ENCODE measurements at regions not wholly inside any gene's neighbourhood (a gene's known extent, or its start where the extent isn't known, plus 50 kb on each side); places are given as distances from the start of the nearest gene placed in this dataset.

DNA sequence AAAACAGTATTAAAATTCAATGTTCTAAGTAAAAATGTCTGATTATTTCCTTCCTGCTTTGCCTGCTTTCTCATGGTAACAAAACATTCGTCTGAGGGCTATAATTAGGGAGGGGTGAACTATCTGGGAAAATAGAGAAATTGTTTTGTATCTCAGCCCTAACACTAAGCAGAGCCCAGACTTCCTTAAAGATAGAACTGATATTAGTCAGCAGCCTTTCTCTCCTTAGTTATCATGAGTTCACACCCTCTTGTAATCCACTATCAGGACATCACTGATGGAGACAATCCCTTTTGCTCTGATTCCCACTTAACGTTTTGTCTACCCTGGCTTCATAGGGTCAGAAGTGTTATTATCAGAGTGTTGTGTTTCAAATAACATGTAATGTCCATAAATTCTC is 701.1 kb upstream of the ZEB2 start:
- intact Hi-C loops (cut with DNase I, micrococcal nuclease) = no loop called here
- TF ChIP-seq, protein P1, sequence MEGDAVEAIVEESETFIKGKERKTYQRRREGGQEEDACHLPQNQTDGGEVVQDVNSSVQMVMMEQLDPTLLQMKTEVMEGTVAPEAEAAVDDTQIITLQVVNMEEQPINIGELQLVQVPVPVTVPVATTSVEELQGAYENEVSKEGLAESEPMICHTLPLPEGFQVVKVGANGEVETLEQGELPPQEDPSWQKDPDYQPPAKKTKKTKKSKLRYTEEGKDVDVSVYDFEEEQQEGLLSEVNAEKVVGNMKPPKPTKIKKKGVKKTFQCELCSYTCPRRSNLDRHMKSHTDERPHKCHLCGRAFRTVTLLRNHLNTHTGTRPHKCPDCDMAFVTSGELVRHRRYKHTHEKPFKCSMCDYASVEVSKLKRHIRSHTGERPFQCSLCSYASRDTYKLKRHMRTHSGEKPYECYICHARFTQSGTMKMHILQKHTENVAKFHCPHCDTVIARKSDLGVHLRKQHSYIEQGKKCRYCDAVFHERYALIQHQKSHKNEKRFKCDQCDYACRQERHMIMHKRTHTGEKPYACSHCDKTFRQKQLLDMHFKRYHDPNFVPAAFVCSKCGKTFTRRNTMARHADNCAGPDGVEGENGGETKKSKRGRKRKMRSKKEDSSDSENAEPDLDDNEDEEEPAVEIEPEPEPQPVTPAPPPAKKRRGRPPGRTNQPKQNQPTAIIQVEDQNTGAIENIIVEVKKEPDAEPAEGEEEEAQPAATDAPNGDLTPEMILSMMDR (IDR thresholded peaks at IDR 0.05) = no peak
- H3K36me3 ChIP-seq (ENCODE audit: low read depth) = no peaks in the 10 kb centered on the region
- H3K4me1 ChIP-seq (ENCODE audit: low read depth) = no peaks in the 10 kb centered on the region
- no peaks in the 10 kb centered on the region for H3K9me3 ChIP-seq
- no peak overlapping the region for H3K4me3 ChIP-seq
- ATAC-seq (no peak), DNase-seq (no peak)

DNA sequence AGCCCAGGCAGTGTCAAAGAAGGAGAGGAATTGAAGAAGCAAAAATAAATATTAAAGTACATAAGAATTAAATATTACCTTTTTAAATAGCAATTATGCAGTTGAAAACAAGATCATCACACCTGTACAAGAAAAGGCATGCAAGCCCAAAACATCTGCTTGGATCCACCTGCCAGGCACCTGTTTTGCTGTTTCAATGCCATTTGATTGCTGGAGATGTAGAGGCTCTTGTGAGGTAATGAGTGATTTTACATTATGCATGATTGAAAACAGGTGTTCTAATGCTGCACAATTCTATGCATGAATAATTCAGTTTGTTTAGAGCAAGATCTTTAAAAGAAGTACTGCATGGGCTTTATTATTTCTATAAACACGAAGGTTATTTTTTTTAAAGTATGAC is 700.6 kb upstream of the ZEB2 start:
- Histone ChIP-seq H3K4me1 (ENCODE audit: low read depth) (no peaks in the 10 kb centered on the region), H3K36me3 (ENCODE audit: low read depth) (no peaks in the 10 kb centered on the region), H3K4me3 (no peak overlapping the region), H3K9me3 (no peaks in the 10 kb centered on the region)
- ATAC-seq = no peak
- intact Hi-C loops (cut with DNase I, micrococcal nuclease) = no loop called here
- TF ChIP-seq, protein P1 (IDR thresholded peaks at IDR 0.05) = no peak
- no peak for DNase-seq

DNA sequence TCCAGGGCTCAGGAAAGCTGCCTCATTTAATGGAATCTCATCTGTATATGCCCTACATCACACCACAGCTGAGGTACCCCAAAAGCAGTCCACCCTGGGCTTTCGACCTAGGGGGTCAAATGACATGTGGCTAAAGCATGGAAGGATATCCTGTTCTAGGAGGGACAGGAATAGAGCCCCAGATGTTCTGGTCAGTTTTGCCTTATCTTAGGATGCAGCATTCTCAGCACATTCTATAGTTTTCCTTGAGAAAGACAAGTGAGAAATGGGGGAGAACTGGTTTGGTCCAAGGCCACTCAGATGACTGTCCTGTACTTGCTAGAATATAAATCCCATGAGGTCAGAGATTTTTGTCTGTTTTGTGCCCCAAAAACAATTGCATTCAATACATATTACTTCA is 688.0 kb upstream of the ZEB2 start:
- ATAC-seq = no peak
- H3K9me3 ChIP-seq = peaks cover 3% of the 10 kb centered on the region
- no peaks in the 10 kb centered on the region for H3K4me1 ChIP-seq (ENCODE audit: low read depth)
- intact Hi-C loops (cut with DNase I, micrococcal nuclease) = no loop called here
- no peak for DNase-seq
- TF ChIP-seq, protein P1 (IDR thresholded peaks at IDR 0.05) = no peak
- no peaks in the 10 kb centered on the region for H3K36me3 ChIP-seq (ENCODE audit: low read depth)
- no peak overlapping the region for H3K4me3 ChIP-seq

- DNase-seq (no peak), ATAC-seq (no peak)
- peaks cover 3% of the 10 kb centered on the region for H3K9me3 ChIP-seq
- TF ChIP-seq, protein P1 (IDR thresholded peaks at IDR 0.05) = no peak
- intact Hi-C loops (cut with DNase I, micrococcal nuclease) = no loop called here
- no peaks in the 10 kb centered on the region for H3K36me3 ChIP-seq (ENCODE audit: low read depth)
- H3K4me3 ChIP-seq = no peak overlapping the region
- no peaks in the 10 kb centered on the region for H3K4me1 ChIP-seq (ENCODE audit: low read depth)
These were observed 686.8 kb upstream of the ZEB2 start for GRCh38 chr2:145206496-145207281.

- no peaks in the 10 kb centered on the region for H3K4me1 ChIP-seq (ENCODE audit: low read depth)
- DNase-seq (no peak), ATAC-seq (no peak)
- intact Hi-C loops (cut with DNase I, micrococcal nuclease) = no loop called here
- no peak overlapping the region for H3K4me3 ChIP-seq
- no peaks in the 10 kb centered on the region for H3K36me3 ChIP-seq (ENCODE audit: low read depth)
- TF ChIP-seq, protein P1 (IDR thresholded peaks at IDR 0.05) = no peak
- H3K9me3 ChIP-seq = no peaks in the 10 kb centered on the region
These were observed 684.0 kb upstream of the ZEB2 start for GRCh38 chr2:145203891-145204290.

Data from mucosa of descending colon (tissue), 3 donors.